Skeletal muscle satellite cell (primary cell): ENCODE measurements at regions not wholly inside any gene's neighbourhood (a gene's known extent, or its start where the extent isn't known, plus 50 kb on each side); places are given as distances from the start of the nearest gene placed in this dataset.
"Not testable (repeated sequence)": the region's sequence is repeated elsewhere in the genome, so short reads cannot be mapped to it uniquely, and the experiment has no call there.

ENCODE experiments used
- H3K27me3 ChIP-seq: 2 replicates; pipeline ENCODE4 v1.7.0; 2013; ENCODE audit warnings: low read length; ENCODE audit not compliant: control insufficient read depth, insufficient read depth
- H3K36me3 ChIP-seq: 2 replicates; pipeline ENCODE4 v1.7.0; 2013; ENCODE audit warnings: mild to moderate bottlenecking, control low read depth, low read length; ENCODE audit not compliant: insufficient read depth
- H3K4me1 ChIP-seq: 2 replicates; pipeline ENCODE4 v1.7.0; 2013; ENCODE audit warnings: low read length; ENCODE audit not compliant: control insufficient read depth, insufficient read depth
- H3K4me2 ChIP-seq: 2 replicates; pipeline ENCODE4 v1.7.0; 2013; ENCODE audit warnings: mild to moderate bottlenecking, low read length
- H3K4me3 ChIP-seq: 2 replicates; pipeline ENCODE4 v1.7.0; 2013; ENCODE audit warnings: low read length
- H3K9ac ChIP-seq: 2 replicates; pipeline ENCODE4 v1.7.0; 2013; ENCODE audit warnings: mild to moderate bottlenecking, low read depth, low read length, moderate library complexity
- H3K9me3 ChIP-seq: replicated peaks from 2 replicates; pipeline ENCODE4 v1.7.0; 2013; ENCODE audit warnings: mild to moderate bottlenecking, control low read depth, low read length

DNA sequence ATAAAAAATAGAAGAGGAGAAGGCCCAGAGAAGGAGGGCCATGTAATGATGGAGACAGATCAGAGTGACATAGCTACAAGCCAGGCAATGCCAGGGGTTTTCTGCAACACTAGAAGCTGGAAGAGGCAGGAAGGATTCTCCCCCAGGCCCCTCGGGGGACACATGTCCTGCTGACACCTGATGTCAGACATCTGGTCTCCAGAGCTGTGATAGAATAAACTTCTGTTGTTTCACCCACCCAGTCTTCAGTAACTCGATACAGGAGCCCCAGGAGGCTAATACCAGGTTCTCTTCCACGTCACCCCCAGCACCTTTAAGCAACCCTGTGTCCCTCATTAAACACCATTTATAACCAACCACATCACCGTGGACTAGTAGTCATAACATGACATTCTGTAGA is 94.9 kb downstream of the TMEM130 start:
- H3K4me3 ChIP-seq, result no peak overlapping the region
- peaks cover 5% of the 10 kb centered on the region for H3K27me3 ChIP-seq
- H3K36me3 ChIP-seq, result no peaks in the 10 kb centered on the region
- H3K4me2 ChIP-seq, result no peak overlapping the region
- H3K9me3 ChIP-seq, result no peaks in the 10 kb centered on the region
- peaks cover 9% of the 10 kb centered on the region for H3K4me1 ChIP-seq
- no peak overlapping the region for H3K9ac ChIP-seq

- Histone ChIP-seq H3K4me1 (peaks cover 2% of the 10 kb centered on the region), H3K9me3 (no peaks in the 10 kb centered on the region), H3K9ac (no peak overlapping the region), H3K4me2 (no peak overlapping the region), H3K27me3 (peaks cover 6% of the 10 kb centered on the region), H3K4me3 (no peak overlapping the region), H3K36me3 (no peaks in the 10 kb centered on the region)
These were observed 92.8 kb downstream of the TMEM130 start for GRCh38 chr7:98777051-98777450.

GRCh38 chr7:98778421-98778820 is 91.4 kb downstream of the TMEM130 start:
- no peaks in the 10 kb centered on the region for H3K9me3 ChIP-seq
- H3K4me3 ChIP-seq, result no peak overlapping the region
- no peak overlapping the region for H3K9ac ChIP-seq
- H3K4me1 ChIP-seq, result no peaks in the 10 kb centered on the region
- H3K36me3 ChIP-seq, result no peaks in the 10 kb centered on the region
- H3K27me3 ChIP-seq, result peaks cover 7% of the 10 kb centered on the region
- H3K4me2 ChIP-seq, result no peak overlapping the region

DNA sequence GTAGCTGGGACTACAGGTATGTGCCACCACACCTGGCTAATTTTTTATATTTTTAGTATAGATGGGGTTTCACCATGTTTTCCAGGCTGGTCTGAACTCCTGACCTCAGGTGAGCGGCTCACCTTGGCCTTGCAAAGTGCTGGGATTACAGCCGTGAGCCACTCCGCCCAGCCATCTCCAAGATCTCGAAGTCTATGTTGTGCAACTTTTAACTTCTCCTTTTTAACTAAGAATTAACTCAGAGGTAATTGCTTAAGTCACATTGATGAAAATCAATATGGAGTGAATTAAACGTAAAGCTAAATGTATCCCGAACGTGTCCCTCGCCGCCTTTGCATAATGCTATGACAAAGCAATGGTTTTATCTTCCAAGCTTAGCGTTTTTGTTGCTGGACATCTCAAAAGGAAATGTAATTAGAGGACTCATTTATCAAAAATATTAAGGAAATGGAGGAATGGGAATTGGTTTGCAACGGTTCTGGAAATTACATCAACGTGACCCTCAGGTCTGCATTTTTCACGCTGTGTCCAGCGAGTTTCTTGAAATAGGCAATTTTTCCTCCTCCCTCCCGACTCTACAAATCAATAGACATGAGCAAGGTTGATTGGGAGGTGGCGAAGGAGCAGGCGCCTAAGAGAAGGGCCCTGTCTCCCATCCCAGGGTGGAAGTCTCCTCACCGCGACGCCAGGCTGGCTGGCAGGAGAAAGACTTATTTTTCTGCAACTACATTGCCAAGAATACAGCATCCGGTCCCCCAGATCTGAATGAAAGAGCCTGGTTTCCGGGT is 89.8 kb downstream of the TMEM130 start:
- no peaks in the 10 kb centered on the region for H3K9me3 ChIP-seq

GRCh38 chr7:98784216-98784785 is 85.5 kb downstream of the TMEM130 start:
- H3K36me3 ChIP-seq, result no peaks in the 10 kb centered on the region
- H3K9me3 ChIP-seq, result no peaks in the 10 kb centered on the region
- H3K4me2 ChIP-seq, result no peak overlapping the region
- peaks cover 24% of the 10 kb centered on the region for H3K27me3 ChIP-seq
- H3K4me3 ChIP-seq, result no peak overlapping the region
- H3K4me1 ChIP-seq, result no peaks in the 10 kb centered on the region
- H3K9ac ChIP-seq, result no peak overlapping the region

More for the DNA sequence above, 89.8 kb downstream of the TMEM130 start:
- H3K4me2 ChIP-seq, result no peak overlapping the region
- H3K36me3 ChIP-seq, result no peaks in the 10 kb centered on the region
- no peak overlapping the region for H3K9ac ChIP-seq
- peaks cover 16% of the 10 kb centered on the region for H3K27me3 ChIP-seq
- H3K4me3 ChIP-seq, result no peak overlapping the region
- no peaks in the 10 kb centered on the region for H3K4me1 ChIP-seq

- H3K4me1 ChIP-seq, result no peaks in the 10 kb centered on the region
- no peak overlapping the region for H3K9ac ChIP-seq
- H3K27me3 ChIP-seq, result peaks cover 24% of the 10 kb centered on the region
- H3K36me3 ChIP-seq, result no peaks in the 10 kb centered on the region
- no peak overlapping the region for H3K4me3 ChIP-seq
- H3K9me3 ChIP-seq, result no peaks in the 10 kb centered on the region
- no peak overlapping the region for H3K4me2 ChIP-seq
These were observed 83.8 kb downstream of the TMEM130 start for GRCh38 chr7:98785929-98786571.

DNA sequence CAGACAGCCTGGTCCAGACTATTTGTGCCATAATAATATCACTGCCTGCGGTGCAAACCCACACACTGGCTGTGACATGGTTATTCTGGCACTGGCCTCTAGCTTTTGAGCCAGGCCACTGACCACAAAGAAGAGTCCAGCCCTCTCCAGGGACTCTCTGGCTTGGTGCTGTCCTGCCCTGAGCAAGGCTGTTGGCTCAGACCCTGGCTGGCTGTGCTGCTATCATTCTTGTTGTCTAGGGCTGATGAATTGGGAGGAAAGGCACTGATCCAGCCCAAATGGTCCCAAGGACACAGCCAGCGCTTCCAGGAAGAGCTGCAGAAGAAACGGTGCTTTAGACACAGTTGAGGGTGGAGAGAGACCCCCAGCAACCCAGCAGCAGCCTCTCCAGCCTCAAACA is 80.8 kb downstream of the TMEM130 start:
- Histone ChIP-seq H3K9ac (no peak overlapping the region), H3K27me3 (peaks cover 21% of the 10 kb centered on the region), H3K4me3 (no peak overlapping the region), H3K4me1 (no peaks in the 10 kb centered on the region), H3K36me3 (no peaks in the 10 kb centered on the region), H3K4me2 (no peak overlapping the region), H3K9me3 (no peaks in the 10 kb centered on the region)

DNA sequence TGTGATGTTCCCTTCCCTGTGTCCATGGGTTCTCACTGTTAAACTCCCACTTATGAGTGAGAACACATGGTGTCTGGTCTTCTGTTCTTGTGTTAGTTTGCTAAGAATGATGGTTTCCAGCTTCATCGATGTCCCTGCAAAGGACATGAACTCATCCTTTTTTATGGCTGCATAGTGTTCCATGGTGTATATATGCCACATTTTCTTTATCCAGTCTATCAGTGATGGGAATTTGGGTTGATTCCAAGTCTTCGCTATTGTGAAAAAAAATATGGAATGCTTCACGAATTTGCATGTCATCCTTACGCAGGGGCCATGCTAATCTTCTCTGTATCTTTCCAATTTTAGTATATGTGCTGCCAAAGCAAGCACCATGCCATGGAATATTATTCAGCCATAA is 75.4 kb downstream of the TMEM130 start:
- H3K9ac ChIP-seq, H3K4me2 ChIP-seq, H3K9me3 ChIP-seq, H3K4me1 ChIP-seq, H3K27me3 ChIP-seq, H3K36me3 ChIP-seq, H3K4me3 ChIP-seq: not testable (repeated sequence)

GRCh38 chr7:98795741-98796493 is 73.9 kb downstream of the TMEM130 start:
- Histone ChIP-seq H3K9me3 (no peaks in the 10 kb centered on the region), H3K4me3 (no peak overlapping the region), H3K27me3 (peaks cover 3% of the 10 kb centered on the region)

More at GRCh38 chr7:98795741-98796493, 73.9 kb downstream of the TMEM130 start:
- H3K4me1 ChIP-seq, result no peaks in the 10 kb centered on the region
- no peaks in the 10 kb centered on the region for H3K36me3 ChIP-seq
- H3K4me2 ChIP-seq, result no peak overlapping the region
- H3K9ac ChIP-seq, result no peak overlapping the region
